Natural killer cell (primary cell): ENCODE measurements at regions not wholly inside any gene's neighbourhood (a gene's known extent, or its start where the extent isn't known, plus 50 kb on each side); places are given as distances from the start of the nearest gene placed in this dataset.

Experiments used
- ATAC-seq, 3 donors: fragments of 150-1000 bp in 2 of 3; fragments of 200-7000 bp in 1 of 3; cut with Tn5 transposase; 1 replicate in 1 of 3; 2 replicates in 2 of 3; pipeline ENCODE4 v1.10.0; 2021; ENCODE audit warnings: mild to moderate bottlenecking in 2 of 3, moderate library complexity in 2 of 3
- DNase-seq, 2 donors: peaks; one replicate each; pipeline versions ENCODE4 v3.0.0 to v3.0.0-alpha.2; 2013 to 2021; ENCODE audit warnings: mixed read lengths in 1 of 2
- H3K27ac ChIP-seq: one replicate; pipeline ENCODE4 v1.5.1; 2013; ENCODE audit warnings: mild to moderate bottlenecking, low read length
- H3K27me3 ChIP-seq: one replicate; pipeline ENCODE4 v1.6.1; 2013; ENCODE audit warnings: low read length; ENCODE audit not compliant: control insufficient read depth, insufficient read depth
- H3K36me3 ChIP-seq: one replicate; pipeline ENCODE4 v1.6.1; 2013; ENCODE audit warnings: low read length; ENCODE audit not compliant: control insufficient read depth, insufficient read depth
- H3K4me1 ChIP-seq: one replicate; pipeline ENCODE4 v1.6.1; 2013; ENCODE audit warnings: low read length; ENCODE audit not compliant: control insufficient read depth, insufficient read depth
- H3K4me3 ChIP-seq: one replicate; pipeline ENCODE4 v1.5.1; 2013; ENCODE audit warnings: low read length
- H3K9me3 ChIP-seq: one replicate; pipeline ENCODE4 v1.6.1; 2013; ENCODE audit warnings: low read length; ENCODE audit not compliant: control insufficient read depth, insufficient read depth
- H3K27ac Mint-ChIP-seq, 2 donors: one replicate each; pipeline ENCODE4 v1.8.0; 2022; ENCODE audit warnings: mild to moderate bottlenecking in 2 of 2, mixed read lengths in 2 of 2, moderate library complexity in 1 of 2
- H3K27me3 Mint-ChIP-seq, 2 donors: one replicate each; pipeline ENCODE4 v1.8.0; 2022; ENCODE audit warnings: low read depth in 2 of 2, mixed read lengths in 2 of 2
- H3K36me3 Mint-ChIP-seq: one replicate; pipeline ENCODE4 v1.8.0; 2022; ENCODE audit warnings: mixed read lengths
- H3K4me1 Mint-ChIP-seq, 2 donors: one replicate each; pipeline ENCODE4 v1.8.0; 2022; ENCODE audit warnings: mixed read lengths in 2 of 2
- H3K4me3 Mint-ChIP-seq: one replicate; pipeline ENCODE4 v1.8.0; 2022; ENCODE audit warnings: mild to moderate bottlenecking, moderate library complexity, mixed read lengths
- H3K9me3 Mint-ChIP-seq, 2 donors: one replicate each; pipeline ENCODE4 v1.8.0; 2022; ENCODE audit warnings: mixed read lengths in 2 of 2
- CTCF ChIP-seq: fragments of 200-600 bp; IDR thresholded peaks from one replicate; pipeline ENCODE4 v1.8.0; 2022; ENCODE audit warnings: antibody characterized with exemption
- whole genome bisulfite sequencing: methylation state at CpG from one replicate; pipeline ENCODE4 v1.1.7; 2013; ENCODE audit warnings: missing lambda C conversion rate; ENCODE audit not compliant: insufficient coverage; 5-methylcytosine and 5-hydroxymethylcytosine counted together
- intact Hi-C: fragments of 100-400 bp; cut with micrococcal nuclease; formaldehyde crosslinking; loops from one replicate; pipeline ENCODE4 v1.14.2; 2022

GRCh38 chr1:4219826-4220225, 319.8 kb upstream of the C1orf174 start:
- no peak overlapping the region for H3K27ac Mint-ChIP-seq
- no peaks in the 10 kb centered on the region for H3K36me3 Mint-ChIP-seq
- 78% methylated on average over 5 of the region's 5 CpGs for WGBS
- no peak for DNase-seq
- Histone ChIP-seq H3K27ac (no peak overlapping the region), H3K4me3 (no peak overlapping the region), H3K9me3 (no peaks in the 10 kb centered on the region), H3K27me3 (no peaks in the 10 kb centered on the region), H3K36me3 (no peaks in the 10 kb centered on the region), H3K4me1 (no peaks in the 10 kb centered on the region)
- ATAC-seq, result no peak
- intact Hi-C loops, result no loop called here
- no peak overlapping the region for H3K4me3 Mint-ChIP-seq
- no peaks in the 10 kb centered on the region for H3K4me1 Mint-ChIP-seq
- no peaks in the 10 kb centered on the region for H3K27me3 Mint-ChIP-seq
- TF ChIP-seq CTCF, result no peak
- H3K9me3 Mint-ChIP-seq, result no peaks in the 10 kb centered on the region

- no peaks in the 10 kb centered on the region for H3K27me3 Mint-ChIP-seq
- Histone ChIP-seq H3K27me3 (no peaks in the 10 kb centered on the region), H3K27ac (no peak overlapping the region), H3K4me1 (no peaks in the 10 kb centered on the region), H3K4me3 (no peak overlapping the region), H3K36me3 (no peaks in the 10 kb centered on the region), H3K9me3 (no peaks in the 10 kb centered on the region)
- ATAC-seq (no peak), DNase-seq (no peak)
- H3K27ac Mint-ChIP-seq, result no peak overlapping the region
- H3K9me3 Mint-ChIP-seq, result no peaks in the 10 kb centered on the region
- H3K36me3 Mint-ChIP-seq, result no peaks in the 10 kb centered on the region
- no peak for TF ChIP-seq CTCF
- no peak overlapping the region for H3K4me3 Mint-ChIP-seq
- intact Hi-C loops, result no loop called here
- WGBS, result 66% methylated on average over 9 of the region's 9 CpGs
- H3K4me1 Mint-ChIP-seq, result no peaks in the 10 kb centered on the region
These were observed 320.3 kb upstream of the C1orf174 start for GRCh38 chr1:4220362-4220761.

GRCh38 chr1:4221107-4221506, 321.0 kb upstream of the C1orf174 start:
- intact Hi-C loops, result no loop called here
- no peaks in the 10 kb centered on the region for H3K4me1 Mint-ChIP-seq
- Histone ChIP-seq H3K36me3 (no peaks in the 10 kb centered on the region), H3K27ac (no peak overlapping the region), H3K4me3 (no peak overlapping the region), H3K27me3 (no peaks in the 10 kb centered on the region), H3K9me3 (no peaks in the 10 kb centered on the region), H3K4me1 (no peaks in the 10 kb centered on the region)
- H3K9me3 Mint-ChIP-seq, result no peaks in the 10 kb centered on the region
- no peak overlapping the region for H3K4me3 Mint-ChIP-seq
- H3K27ac Mint-ChIP-seq, result no peak overlapping the region
- H3K27me3 Mint-ChIP-seq, result no peaks in the 10 kb centered on the region
- no peaks in the 10 kb centered on the region for H3K36me3 Mint-ChIP-seq
- ATAC-seq, result no peak
- 89% methylated on average over 4 of the region's 4 CpGs for WGBS
- TF ChIP-seq CTCF, result no peak
- no peak for DNase-seq

- Mint-ChIP-seq H3K9me3 (no peaks in the 10 kb centered on the region), H3K27me3 (peaks cover 0 to 8% of the 10 kb centered on the region in 2 donors), H3K4me1 (no peaks in the 10 kb centered on the region), H3K27ac (no peak overlapping the region), H3K36me3 (no peaks in the 10 kb centered on the region), H3K4me3 (no peak overlapping the region)
- Histone ChIP-seq H3K4me1 (no peaks in the 10 kb centered on the region), H3K9me3 (no peaks in the 10 kb centered on the region), H3K27me3 (no peaks in the 10 kb centered on the region), H3K4me3 (no peak overlapping the region), H3K27ac (no peak overlapping the region), H3K36me3 (no peaks in the 10 kb centered on the region)
- no peak for DNase-seq
- intact Hi-C loops, result no loop called here
- 87% methylated on average over 17 of the region's 18 CpGs for WGBS
- no peak for ATAC-seq
- no peak for TF ChIP-seq CTCF
These were observed 324.8 kb upstream of the C1orf174 start for GRCh38 chr1:4224684-4225467.
